PC-3 (cell line): ENCODE measurements at regions not wholly inside any gene's neighbourhood (a gene's known extent, or its start where the extent isn't known, plus 50 kb on each side); places are given as distances from the start of the nearest gene placed in this dataset.

Experiments
- ATAC-seq: fragments of 200-7000 bp; cut with Tn5 transposase; 2 replicates; pipeline ENCODE4 v1.9.1; 2020; ENCODE audit warnings: mild to moderate bottlenecking, moderate library complexity
- BruUV-seq: library from RNA; stranded (reverse); fragments of 400-500 nt; replicated peaks from 2 replicates; lab custom pipeline; 2021; lab: Mats Ljungman, UMichigan
- CTCF ChIA-PET: fragments of 300-600 bp; sonication (Branson Sonifier 250); formaldehyde crosslinking; loops from one replicate; lab custom pipeline; 2022; ENCODE audit warnings: antibody characterized with exemption; lab: Charles Lee
- POLR2A ChIA-PET: fragments of 300-600 bp; sonication (Branson Sonifier 250); formaldehyde crosslinking; loops from one replicate; lab custom pipeline; 2022; ENCODE audit warnings: antibody characterized with exemption; ENCODE audit not compliant: unreplicated experiment; lab: Charles Lee
- DNase-seq: peaks from one replicate; pipeline ENCODE4 v3.0.0-alpha.2; 2015
- H2AFZ ChIP-seq: fragments of 300-600 bp; sonication (generic); 2 replicates; pipeline ENCODE4 v1.6.0; 2016; ENCODE audit warnings: antibody characterized with exemption, low read length
- H3F3A ChIP-seq: fragments of 300-600 bp; sonication (generic); one replicate; pipeline ENCODE4 v1.6.0; 2017; ENCODE audit warnings: antibody characterized with exemption, low read length, control low read depth, mild to moderate bottlenecking; ENCODE audit not compliant: unreplicated experiment
- H3K27ac ChIP-seq: fragments of 300-600 bp; sonication (generic); 2 replicates; pipeline ENCODE4 v1.5.1; 2016; ENCODE audit warnings: mild to moderate bottlenecking, low read length
- H3K27me3 ChIP-seq: fragments of 300-600 bp; sonication (generic); 2 replicates; pipeline ENCODE4 v1.6.1; 2016; ENCODE audit warnings: low read length, mixed read lengths
- H3K36me3 ChIP-seq: fragments of 300-600 bp; sonication (generic); 2 replicates; pipeline ENCODE4 v1.6.1; 2016; ENCODE audit warnings: low read depth, mixed run types, low read length, mixed read lengths
- H3K4me1 ChIP-seq: fragments of 300-600 bp; sonication (generic); 2 replicates; pipeline ENCODE4 v1.5.1; 2016; ENCODE audit warnings: low read length; ENCODE audit not compliant: insufficient read depth
- H3K4me2 ChIP-seq: fragments of 300-600 bp; sonication (generic); 2 replicates; pipeline ENCODE4 v1.6.0; 2016; ENCODE audit warnings: low read length
- H3K4me3 ChIP-seq: fragments of 300-600 bp; sonication (generic); 2 replicates; pipeline ENCODE4 v1.5.1; 2016; ENCODE audit warnings: mild to moderate bottlenecking, low read length, mixed read lengths
- H3K79me2 ChIP-seq: fragments of 300-600 bp; sonication (generic); 2 replicates; pipeline ENCODE4 v1.6.1; 2017; ENCODE audit warnings: low read length, mixed read lengths
- H3K9ac ChIP-seq: fragments of 300-600 bp; sonication (generic); 2 replicates; pipeline ENCODE4 v1.6.0; 2016; ENCODE audit warnings: mild to moderate bottlenecking, low read length
- H3K9me2 ChIP-seq: fragments of 300-600 bp; sonication (generic); replicated peaks from 2 replicates; pipeline ENCODE4 v1.6.1; 2016; ENCODE audit warnings: mixed run types, low read length, mixed read lengths
- H3K9me3 ChIP-seq: fragments of 300-600 bp; sonication (generic); 2 replicates; pipeline ENCODE4 v1.6.1; 2016; ENCODE audit warnings: low read length, mixed read lengths
- H4K20me1 ChIP-seq: fragments of 300-600 bp; sonication (generic); 2 replicates; pipeline ENCODE4 v1.6.1; 2016; ENCODE audit warnings: low read length, mixed read lengths
- EZH2 ChIP-seq: fragments of 300-600 bp; sonication (generic); IDR thresholded peaks from one replicate; pipeline ENCODE4 v1.6.1; 2017; ENCODE audit warnings: antibody characterized with exemption, mild to moderate bottlenecking, low read length; ENCODE audit not compliant: unreplicated experiment
- EZH2phosphoT487 ChIP-seq: fragments of 300-600 bp; sonication (generic); IDR thresholded peaks from 2 replicates; pipeline ENCODE4 v1.6.1; 2018; ENCODE audit warnings: mild to moderate bottlenecking, antibody characterized with exemption, low read length, borderline replicate concordance
- intact Hi-C: fragments of 100-400 bp; cut with micrococcal nuclease; formaldehyde crosslinking; loops from 2 replicates; pipeline ENCODE4 v1.9.0; 2023
- TF ChIP-seq, protein P1 (sequence below): fragments of 300-600 bp; sonication (generic); conservative IDR thresholded peaks from 2 replicates; pipeline ENCODE4 v1.5.1; 2017; ENCODE audit warnings: antibody characterized with exemption, low read depth, mild to moderate bottlenecking, low read length

DNA sequence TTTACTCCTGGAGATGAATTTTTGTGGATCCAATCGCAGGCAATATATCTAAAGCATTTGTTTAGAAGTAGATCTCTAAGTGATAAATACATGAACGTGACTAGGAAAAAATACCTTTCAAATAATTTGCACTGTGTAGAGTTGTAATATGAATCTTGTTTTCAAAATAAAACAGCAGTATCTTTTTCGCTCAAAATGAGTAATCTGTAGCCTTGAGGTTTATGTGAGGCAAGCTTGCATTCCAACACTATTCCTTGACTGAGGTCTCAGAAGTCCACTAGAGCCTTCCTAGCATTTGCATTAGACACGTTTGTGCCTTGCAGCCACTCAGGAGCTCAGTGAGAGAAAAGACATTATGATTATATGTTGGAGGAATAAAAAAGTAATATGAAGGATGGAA, 138.3 kb upstream of the ROBO1 start:
- no peak overlapping the region for H3K4me2 ChIP-seq
- H3K27ac ChIP-seq, result no peak overlapping the region
- ChIA-PET POLR2A (no interaction called here), CTCF (no interaction called here)
- no peak overlapping the region for H2AFZ ChIP-seq
- no peaks in the 10 kb centered on the region for H3K27me3 ChIP-seq
- intact Hi-C loops, result no loop called here
- no peaks in the 10 kb centered on the region for H3K79me2 ChIP-seq
- no peaks in the 10 kb centered on the region for H3F3A ChIP-seq
- H3K4me1 ChIP-seq, result no peaks in the 10 kb centered on the region
- no peak for TF ChIP-seq EZH2
- TF ChIP-seq EZH2phosphoT487, result no peak
- TF ChIP-seq, protein P1, sequence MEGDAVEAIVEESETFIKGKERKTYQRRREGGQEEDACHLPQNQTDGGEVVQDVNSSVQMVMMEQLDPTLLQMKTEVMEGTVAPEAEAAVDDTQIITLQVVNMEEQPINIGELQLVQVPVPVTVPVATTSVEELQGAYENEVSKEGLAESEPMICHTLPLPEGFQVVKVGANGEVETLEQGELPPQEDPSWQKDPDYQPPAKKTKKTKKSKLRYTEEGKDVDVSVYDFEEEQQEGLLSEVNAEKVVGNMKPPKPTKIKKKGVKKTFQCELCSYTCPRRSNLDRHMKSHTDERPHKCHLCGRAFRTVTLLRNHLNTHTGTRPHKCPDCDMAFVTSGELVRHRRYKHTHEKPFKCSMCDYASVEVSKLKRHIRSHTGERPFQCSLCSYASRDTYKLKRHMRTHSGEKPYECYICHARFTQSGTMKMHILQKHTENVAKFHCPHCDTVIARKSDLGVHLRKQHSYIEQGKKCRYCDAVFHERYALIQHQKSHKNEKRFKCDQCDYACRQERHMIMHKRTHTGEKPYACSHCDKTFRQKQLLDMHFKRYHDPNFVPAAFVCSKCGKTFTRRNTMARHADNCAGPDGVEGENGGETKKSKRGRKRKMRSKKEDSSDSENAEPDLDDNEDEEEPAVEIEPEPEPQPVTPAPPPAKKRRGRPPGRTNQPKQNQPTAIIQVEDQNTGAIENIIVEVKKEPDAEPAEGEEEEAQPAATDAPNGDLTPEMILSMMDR, result no peak
- no peaks in the 10 kb centered on the region for H4K20me1 ChIP-seq
- ATAC-seq, result no peak
- BruUV-seq, result no TSS peak
- H3K9me2 ChIP-seq, result no peaks in the 10 kb centered on the region
- H3K9ac ChIP-seq, result no peak overlapping the region
- DNase-seq, result no peak
- no peaks in the 10 kb centered on the region for H3K9me3 ChIP-seq
- H3K4me3 ChIP-seq, result no peak overlapping the region
- H3K36me3 ChIP-seq, result no peaks in the 10 kb centered on the region

DNA sequence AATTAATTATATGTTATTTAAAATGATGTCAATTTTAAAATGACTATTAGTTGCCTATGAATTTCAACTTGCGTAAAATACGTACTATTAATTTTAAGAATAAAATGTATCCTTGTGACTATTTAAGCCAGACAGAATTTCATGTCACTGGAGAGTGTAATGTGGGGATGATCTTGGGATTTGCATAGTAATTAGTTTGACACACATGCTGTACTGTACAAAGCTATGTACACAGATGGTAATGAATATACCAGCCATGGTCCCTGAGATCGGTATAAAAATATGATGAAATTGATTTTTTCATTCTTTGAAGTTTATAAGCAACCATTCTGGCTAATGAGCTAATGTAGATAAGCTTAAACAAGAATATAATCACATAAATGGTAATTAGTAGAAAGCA, 134.4 kb upstream of the ROBO1 start:
- Histone ChIP-seq H2AFZ (no peak overlapping the region), H3K9me2 (no peaks in the 10 kb centered on the region), H3K27me3 (no peaks in the 10 kb centered on the region), H3K27ac (no peak overlapping the region), H3K4me2 (no peak overlapping the region), H3K9me3 (no peaks in the 10 kb centered on the region), H3K9ac (no peak overlapping the region), H3K79me2 (no peaks in the 10 kb centered on the region), H3K36me3 (no peaks in the 10 kb centered on the region), H3K4me3 (no peak overlapping the region), H3F3A (no peaks in the 10 kb centered on the region), H3K4me1 (no peaks in the 10 kb centered on the region), H4K20me1 (no peaks in the 10 kb centered on the region)
- DNase-seq (no peak), ATAC-seq (no peak)
- TF ChIP-seq EZH2phosphoT487 (no peak), EZH2 (no peak)
- TF ChIP-seq, protein P1, result no peak
- BruUV-seq, result no TSS peak
- intact Hi-C loops, result no loop called here
- ChIA-PET CTCF (no interaction called here), POLR2A (no interaction called here)

DNA sequence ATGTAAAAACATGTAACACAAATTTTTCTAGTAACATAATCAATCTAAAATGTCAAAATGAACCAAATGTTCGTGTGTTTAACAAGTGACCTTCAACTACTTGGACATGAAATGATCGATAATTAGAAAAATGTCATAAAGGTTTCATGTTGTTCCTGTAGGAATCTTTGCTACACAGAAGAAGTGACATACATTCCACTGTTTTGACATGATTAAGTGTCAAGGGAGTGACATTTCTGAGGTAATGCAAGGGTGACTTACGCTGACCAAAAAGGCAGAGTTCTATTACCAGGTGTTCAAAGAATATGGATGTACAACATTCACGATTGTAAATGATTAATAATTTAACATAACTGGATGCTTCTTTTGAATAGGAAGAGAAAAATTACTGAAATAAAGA, 131.1 kb upstream of the ROBO1 start:
- CTCF ChIA-PET, result no interaction called here
- Histone ChIP-seq H3K9me2 (no peaks in the 10 kb centered on the region), H3K27ac (no peak overlapping the region), H3K4me2 (no peak overlapping the region), H4K20me1 (no peaks in the 10 kb centered on the region), H3K4me3 (no peak overlapping the region), H2AFZ (no peak overlapping the region), H3K79me2 (no peaks in the 10 kb centered on the region), H3K4me1 (no peaks in the 10 kb centered on the region), H3K36me3 (no peaks in the 10 kb centered on the region), H3F3A (no peaks in the 10 kb centered on the region), H3K27me3 (no peaks in the 10 kb centered on the region), H3K9me3 (no peaks in the 10 kb centered on the region), H3K9ac (no peak overlapping the region)
- POLR2A ChIA-PET, result no interaction called here
- intact Hi-C loops, result no loop called here
- DNase-seq (no peak), ATAC-seq (no peak)
- BruUV-seq, result no TSS peak
- TF ChIP-seq EZH2phosphoT487, result no peak
- no peak for TF ChIP-seq EZH2
- TF ChIP-seq, protein P1, result no peak
